GM20000 (cell line): ENCODE measurements at regions not wholly inside any gene's neighbourhood (a gene's known extent, or its start where the extent isn't known, plus 50 kb on each side); places are given as distances from the start of the nearest gene placed in this dataset.

Experiments
- DNase-seq: peaks from one replicate; pipeline ENCODE4 v3.0.0; 2012; ENCODE audit warnings: low spot score
- CTCF ChIP-seq: IDR thresholded peaks from 2 replicates; pipeline ENCODE4 v1.5.1; 2012; ENCODE audit warnings: mild to moderate bottlenecking, control low read depth; ENCODE audit errors: extremely low read depth, missing control alignments

- no peak for TF ChIP-seq CTCF
- DNase-seq = no peak
These were observed 77.8 kb upstream of the LPP start for GRCh38 chr3:188076176-188076575.

GRCh38 chr3:188077160-188077799, 76.7 kb upstream of the LPP start:
- DNase-seq = no peak
- no peak for TF ChIP-seq CTCF

- no peak for DNase-seq
- no peak for TF ChIP-seq CTCF
These were observed 73.9 kb upstream of the LPP start for GRCh38 chr3:188080091-188080490.

GRCh38 chr3:188082031-188082430, 71.9 kb upstream of the LPP start:
- no peak for DNase-seq

GRCh38 chr3:188082450-188082849, 71.5 kb upstream of the LPP start:
- no peak for DNase-seq
- TF ChIP-seq CTCF = no peak

More at GRCh38 chr3:188082031-188082430, 71.9 kb upstream of the LPP start:
- TF ChIP-seq CTCF = no peak

GRCh38 chr3:188083011-188083410, 70.9 kb upstream of the LPP start:
- no peak for TF ChIP-seq CTCF
- DNase-seq = no peak

- TF ChIP-seq CTCF = no peak
- no peak for DNase-seq
These were observed 69.0 kb upstream of the LPP start for GRCh38 chr3:188084752-188085583.
